Keratinocyte (primary cell): ENCODE measurements at regions not wholly inside any gene's neighbourhood (a gene's known extent, or its start where the extent isn't known, plus 50 kb on each side); places are given as distances from the start of the nearest gene placed in this dataset.

Experiments used
- CTCF ChIP-seq, 3 experiments: IDR thresholded peaks in 1 of 3; conservative IDR thresholded peaks in 1 of 3; optimal IDR thresholded peaks in 1 of 3; 2 replicates in 2 of 3; 3 replicates in 1 of 3; pipeline versions ENCODE3 to v1.5.1; 2011; ENCODE audit warnings: low read length in 3 of 3, mild to moderate bottlenecking in 3 of 3, moderate library complexity in 2 of 3, control low read depth in 1 of 3, inconsistent platforms in 1 of 3; ENCODE audit not compliant: insufficient read depth in 2 of 3; ENCODE audit errors: extremely low read depth in 1 of 3
- EZH2 ChIP-seq: IDR thresholded peaks from one replicate; pipeline ENCODE4 v1.6.1; 2012; ENCODE audit warnings: inconsistent platforms, mild to moderate bottlenecking, low read length, moderate library complexity

- TF ChIP-seq CTCF (optimal IDR thresholded peaks at IDR 0.05 in 1 of 3, IDR thresholded peaks at IDR 0.05 in 1 of 3, conservative IDR thresholded peaks at IDR 0.05 in 1 of 3; ENCODE audit: extremely low read depth in 1 of 3, insufficient read depth in 2 of 3, low read length in 3 of 3) (no peak), EZH2 (no peak)
Measured at GRCh38 chr5:143970159-143970558, 158.2 kb downstream of the HMHB1 start.
